Heart right ventricle (tissue), 16 donors: ENCODE measurements at regions not wholly inside any gene's neighbourhood (a gene's known extent, or its start where the extent isn't known, plus 50 kb on each side); places are given as distances from the start of the nearest gene placed in this dataset.
A peak's percentile ranks its signal among the peaks of the same experiment; 100 is the strongest.

Source experiments
- ATAC-seq, 8 donors: fragments of 200-7000 bp; cut with Tn5 transposase; one replicate each; pipeline ENCODE4 v1.9.1; 2020; ENCODE audit warnings: mild to moderate bottlenecking in 8 of 8, moderate library complexity in 8 of 8, moderate number of reproducible peaks in 1 of 8
- DNase-seq, 2 donors: peaks; one replicate each; pipeline ENCODE4 v3.0.0-alpha.2; 2020
- H3K27ac ChIP-seq, 10 donors: fragments of 200-600 bp; sonication (generic) in 2 of 10; one replicate each; pipeline versions ENCODE4 v1.5.0 to v1.8.0; 2020 to 2022; ENCODE audit warnings: mild to moderate bottlenecking in 3 of 10
- H3K27me3 ChIP-seq, 7 donors: fragments of 200-600 bp; one replicate each; pipeline ENCODE4 v1.8.0; 2021 to 2022; ENCODE audit warnings: mild to moderate bottlenecking in 2 of 7
- H3K36me3 ChIP-seq, 9 donors: fragments of 200-600 bp; sonication (generic) in 1 of 9; one replicate each; pipeline versions ENCODE4 v1.5.0 to v1.8.0; 2020 to 2022; ENCODE audit warnings: mild to moderate bottlenecking in 2 of 9
- H3K4me1 ChIP-seq, 9 donors: fragments of 200-600 bp; sonication (generic) in 1 of 9; one replicate each; pipeline versions ENCODE4 v1.5.0 to v1.8.0; 2020 to 2022; ENCODE audit warnings: mild to moderate bottlenecking in 4 of 9
- H3K4me3 ChIP-seq, 10 donors: fragments of 200-600 bp; sonication (generic) in 2 of 10; one replicate each; pipeline versions ENCODE4 v1.5.0 to v1.8.0; 2020 to 2022; ENCODE audit warnings: mild to moderate bottlenecking in 7 of 10, moderate library complexity in 2 of 10
- H3K9me3 ChIP-seq, 11 donors: fragments of 200-600 bp in 10 of 11; sonication (generic) in 2 of 11; one replicate each; pipeline versions ENCODE4 v1.5.0 to v1.8.0; 2013 to 2022; ENCODE audit warnings: mild to moderate bottlenecking in 2 of 11, control low read depth in 1 of 11, moderate library complexity in 1 of 11
- CTCF ChIP-seq, 9 donors: fragments of 200-600 bp; sonication (generic) in 2 of 9; IDR thresholded peaks; one replicate each; pipeline versions ENCODE4 v1.5.0 to v1.8.0; 2021 to 2022; ENCODE audit warnings: antibody characterized with exemption in 9 of 9, mild to moderate bottlenecking in 5 of 9, moderate library complexity in 1 of 9
- WGBS, 2 donors: extraction: QIAGEN DNeasy Blood & Tissue Kit; methylation state at CpG; one replicate each; pipeline ENCODE4 v1.1.7; 2013; ENCODE audit warnings: inconsistent platforms in 1 of 2; 5-methylcytosine and 5-hydroxymethylcytosine counted together
- intact Hi-C, 10 donors: fragments of 100-400 bp; cut with DNase I; formaldehyde crosslinking; loops; one replicate each; pipeline versions ENCODE4 v1.11.1 to v1.14.2; 2022
- donor health status: Arrhythmogenic right ventricular cardiomyopathy.
- donor health status: ischemic (EF 13 %, LVEDD 7.1; RV severe dilation, severe dysfunction).
- donor health status: healthy with polysubstance abuse.
- donor health status: DM: no; HTN: yes; CAD: no.
- donor health status: DM: no; HTN: no; CAD: no.
- donor health status: ischemic (EF 25% LVEDD 6.9; RV normal size, moderate dysfunction).
- donor health status: ischemic (EF 25% LVEDD 5.7; RV mildly dilated, moderate dysfunction).
- donor health status: healthy.
- donor health status: DM: yes; HTN: yes; CAD: no.
- donor health status: Ischemic cardiomyopathy.
- donor health status: ischemic (EF 35%, LVEDD 5.7; RV mildly dilated, moderate dysfunction).
- donor health status: nonischemic (EF 11% LVEDD 7.7; RV severe dilation, severe dysfunction).
- donor health status: DM: yes; HTN: yes; CAD: no.
- donor health status: PGD.
- donor health status: ischemic (EF 29% LVEDD 5.4; RV normal size, mild dysfunction).
- donor health status: nonischemic (EF 23%, LVEDD 6.1; RV moderate dilation, normal function).

- DNase-seq (no peak), ATAC-seq (no peak)
- no peak overlapping the region for H3K4me3 ChIP-seq
- WGBS, 2 donors = 88 to 91% methylated on average over 30 of the region's 30 CpGs
- no peaks in the 10 kb centered on the region for H3K9me3 ChIP-seq
- no peaks in the 10 kb centered on the region for H3K27me3 ChIP-seq
- peaks cover 5 to 40% (median 35%) of the 10 kb centered on the region in 9 donors for H3K4me1 ChIP-seq
- no peak for TF ChIP-seq CTCF (IDR thresholded peaks at IDR 0.05)
- intact Hi-C loops = no loop called here
- H3K27ac ChIP-seq = no peak overlapping the region
- H3K36me3 ChIP-seq = no peaks in the 10 kb centered on the region
Measured at GRCh38 chr4:3366893-3367775, 74.3 kb downstream of the RGS12 start.

GRCh38 chr4:3367866-3368265, 73.9 kb upstream of the HGFAC start:
- 96% methylated on average over 12 of the region's 12 CpGs for WGBS, 2 donors
- Histone ChIP-seq H3K4me3 (no peak overlapping the region), H3K9me3 (no peaks in the 10 kb centered on the region), H3K27me3 (no peaks in the 10 kb centered on the region), H3K36me3 (no peaks in the 10 kb centered on the region), H3K4me1 (peaks cover 5 to 47% (median 41%) of the 10 kb centered on the region in 9 donors), H3K27ac (no peak overlapping the region)
- DNase-seq = no peak
- intact Hi-C loops = no loop called here
- no peak for TF ChIP-seq CTCF (IDR thresholded peaks at IDR 0.05)
- ATAC-seq = no peak

- TF ChIP-seq CTCF (IDR thresholded peaks at IDR 0.05) = no peak
- 86 to 90% methylated on average over 4 of the region's 4 CpGs for WGBS, 2 donors
- no peak for DNase-seq
- no peaks in the 10 kb centered on the region for H3K27me3 ChIP-seq
- H3K4me3 ChIP-seq = no peak overlapping the region
- peaks cover 5 to 52% (median 41%) of the 10 kb centered on the region in 9 donors for H3K4me1 ChIP-seq
- no peak for ATAC-seq
- no peaks in the 10 kb centered on the region for H3K9me3 ChIP-seq
- no peak overlapping the region for H3K27ac ChIP-seq
- no peaks in the 10 kb centered on the region for H3K36me3 ChIP-seq
- intact Hi-C loops = no loop called here
Measured at GRCh38 chr4:3368334-3368733, 73.4 kb upstream of the HGFAC start.

GRCh38 chr4:3368841-3369760, 72.7 kb upstream of the HGFAC start:
- Histone ChIP-seq H3K4me3 (peak overlapping the region in 9 of 10 donors; percentile 8 to 50 (median 46)), H3K27ac (peak overlapping the region in 6 of 10 donors; percentile 37 to 74 (median 47)), H3K4me1 (peaks cover 5 to 56% (median 41%) of the 10 kb centered on the region in 9 donors), H3K36me3 (no peaks in the 10 kb centered on the region), H3K9me3 (no peaks in the 10 kb centered on the region), H3K27me3 (no peaks in the 10 kb centered on the region)
- intact Hi-C loops = no loop called here
- ATAC-seq (peak in 1 of 8 donors; percentile 16), DNase-seq (no peak)
- no peak for TF ChIP-seq CTCF (IDR thresholded peaks at IDR 0.05)
- 44% methylated on average over 20 of the region's 20 CpGs for WGBS, 2 donors
